Activated CD8-positive, alpha-beta memory T cell treated with anti-CD3 and anti-CD28 coated beads for 36 hours (primary cell): ENCODE measurements at regions not wholly inside any gene's neighbourhood (a gene's known extent, or its start where the extent isn't known, plus 50 kb on each side); places are given as distances from the start of the nearest gene placed in this dataset.
"Not testable (repeated sequence)": the region's sequence is repeated elsewhere in the genome, so short reads cannot be mapped to it uniquely, and the experiment has no call there.

Experiments used
- CTCF ChIA-PET: fragments of 350-600 bp; sonication (Branson Sonifier 250); formaldehyde crosslinking; loops from one replicate; lab custom pipeline; 2021; ENCODE audit warnings: antibody characterized with exemption; lab: Charles Lee
- POLR2A ChIA-PET: fragments of 350-600 bp; sonication (Branson Sonifier 250); formaldehyde crosslinking; loops from one replicate; lab custom pipeline; 2021; ENCODE audit warnings: antibody characterized with exemption; lab: Charles Lee

DNA sequence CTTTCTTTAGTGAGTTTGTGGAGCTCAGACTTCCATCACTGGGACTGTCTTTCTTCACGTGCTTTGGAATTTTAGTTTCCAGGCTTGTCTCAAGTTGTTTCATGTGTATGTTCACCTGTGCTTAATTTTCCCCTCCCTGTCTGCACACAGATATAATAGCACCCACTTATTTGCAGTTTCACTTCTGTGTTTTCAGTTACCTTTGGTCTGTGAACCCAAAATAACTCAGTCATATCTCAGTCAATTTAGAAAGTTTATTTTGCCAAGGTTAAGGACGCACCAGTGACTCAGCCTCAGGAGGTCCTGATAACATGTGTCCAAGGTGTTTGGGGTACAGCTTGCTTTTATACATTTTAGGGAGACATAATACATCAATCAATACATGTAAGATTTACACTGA, 330.4 kb downstream of the ICE1 start:
- ChIA-PET CTCF (no interaction called here), POLR2A (no interaction called here)

DNA sequence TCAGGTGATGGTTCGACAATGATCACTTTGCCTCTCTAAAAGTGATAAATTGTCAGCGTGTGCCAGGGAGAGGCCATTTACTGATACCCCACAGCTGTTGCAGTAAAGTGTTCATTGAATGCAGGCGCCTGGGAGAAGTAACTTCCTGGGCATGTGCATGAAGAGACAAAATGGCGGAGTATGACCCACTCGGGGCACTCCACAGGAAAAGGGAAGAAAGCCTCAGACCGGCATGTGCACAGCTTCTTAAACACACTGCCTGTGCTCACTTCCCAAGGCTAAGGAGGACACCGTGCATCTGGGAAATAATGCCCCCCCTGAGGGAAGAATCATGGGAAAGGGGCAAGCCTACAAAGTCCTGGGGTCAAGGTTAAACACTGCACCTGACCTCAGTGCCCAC, 329.5 kb downstream of the ICE1 start:
- POLR2A ChIA-PET: no interaction called here
- CTCF ChIA-PET: no interaction called here

DNA sequence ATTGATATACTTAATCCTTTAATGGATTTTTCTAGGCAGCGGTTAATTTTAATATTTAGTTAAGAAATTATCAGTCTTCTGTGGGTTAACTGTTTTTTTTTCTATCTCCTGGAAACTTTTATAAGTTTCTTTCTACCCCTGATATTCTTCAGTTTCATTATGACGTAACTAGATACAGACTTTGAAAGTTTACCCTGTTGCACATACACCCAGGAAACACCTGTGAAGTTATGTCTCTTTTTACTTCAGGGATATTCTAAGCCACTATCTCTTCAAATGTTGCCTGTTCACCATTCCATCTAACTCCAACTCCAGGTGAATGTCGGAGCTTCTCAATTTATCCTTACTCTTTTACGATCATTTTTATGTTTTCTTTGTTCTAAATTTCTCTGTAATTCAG, 329.0 kb downstream of the ICE1 start:
- POLR2A ChIA-PET: no interaction called here
- CTCF ChIA-PET: no interaction called here

DNA sequence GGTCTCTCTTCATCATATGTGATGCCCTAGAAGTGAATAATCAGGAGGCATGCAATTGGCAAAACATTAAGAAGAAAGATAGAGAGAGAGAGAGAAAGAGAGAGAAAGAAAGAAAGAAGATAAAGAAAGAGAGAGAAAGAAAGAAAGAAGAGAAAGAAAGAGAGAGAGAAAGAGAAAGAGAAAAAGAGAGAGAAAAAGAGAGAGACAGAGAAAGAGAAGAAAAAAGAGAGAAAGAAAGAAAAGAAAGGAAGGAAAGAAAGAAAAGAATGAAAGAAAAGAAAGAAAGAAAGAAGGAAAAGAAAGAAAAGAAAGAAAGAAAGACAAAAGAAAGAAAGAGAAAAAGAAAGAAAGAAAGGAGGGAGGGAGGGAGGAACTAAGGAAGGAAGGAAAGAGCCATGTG, 318.9 kb downstream of the ICE1 start:
- ChIA-PET POLR2A (no interaction called here), CTCF (no interaction called here)

DNA sequence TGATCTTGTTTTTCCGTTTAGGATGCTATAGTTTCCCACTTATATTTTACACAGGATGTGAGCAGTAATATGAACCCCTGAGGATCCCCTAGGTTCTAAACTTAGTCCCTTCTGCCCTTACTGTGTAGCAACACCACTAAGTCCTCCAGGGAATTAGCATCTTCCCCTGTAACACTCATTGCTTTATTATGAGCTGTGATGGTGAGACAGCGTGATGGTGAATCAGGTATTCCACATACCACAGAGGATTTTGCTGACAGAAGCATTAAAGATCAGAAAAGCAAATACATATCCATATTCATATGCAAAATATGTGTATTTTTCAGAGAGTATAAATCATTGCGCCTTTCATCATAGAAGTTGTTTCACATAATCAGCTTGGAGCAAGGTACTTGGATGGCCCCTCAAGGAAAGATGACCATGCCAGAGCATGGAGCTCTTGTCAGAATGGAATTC, 317.0 kb downstream of the ICE1 start:
- ChIA-PET CTCF (no interaction called here), POLR2A (no interaction called here)

DNA sequence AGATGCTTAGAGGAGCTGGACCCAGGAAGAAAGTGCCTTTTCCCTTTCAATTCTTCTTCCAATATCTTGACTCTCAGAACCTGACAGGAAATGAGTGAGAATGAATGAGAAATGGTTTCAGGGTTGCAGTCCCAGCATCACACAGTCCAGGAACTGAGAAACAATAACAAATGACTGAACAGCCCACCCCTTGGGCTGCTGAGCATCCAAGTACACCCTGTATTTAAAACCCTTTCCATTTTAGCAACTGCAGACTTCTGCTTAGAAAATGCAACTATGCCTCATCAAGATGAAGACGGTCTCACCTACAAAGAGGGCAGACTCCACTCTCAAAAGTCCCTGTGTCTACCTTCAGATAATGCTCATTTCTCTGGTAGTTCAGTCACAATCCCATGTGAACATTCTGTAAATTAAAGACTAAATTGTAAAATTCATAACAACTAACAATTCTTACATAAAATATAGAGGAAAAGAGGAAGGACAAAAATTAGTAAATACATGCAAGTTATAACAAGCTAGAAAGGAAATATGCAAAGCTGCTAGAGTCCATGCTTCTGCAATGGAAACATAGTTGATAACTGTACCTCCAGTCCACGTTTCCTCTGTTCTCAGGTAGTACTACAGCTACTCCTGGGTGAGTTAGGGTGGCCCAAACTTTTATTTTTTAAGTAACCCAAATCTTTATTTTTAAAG, 316.5 kb downstream of the ICE1 start:
- POLR2A ChIA-PET: no interaction called here
- CTCF ChIA-PET: no interaction called here

DNA sequence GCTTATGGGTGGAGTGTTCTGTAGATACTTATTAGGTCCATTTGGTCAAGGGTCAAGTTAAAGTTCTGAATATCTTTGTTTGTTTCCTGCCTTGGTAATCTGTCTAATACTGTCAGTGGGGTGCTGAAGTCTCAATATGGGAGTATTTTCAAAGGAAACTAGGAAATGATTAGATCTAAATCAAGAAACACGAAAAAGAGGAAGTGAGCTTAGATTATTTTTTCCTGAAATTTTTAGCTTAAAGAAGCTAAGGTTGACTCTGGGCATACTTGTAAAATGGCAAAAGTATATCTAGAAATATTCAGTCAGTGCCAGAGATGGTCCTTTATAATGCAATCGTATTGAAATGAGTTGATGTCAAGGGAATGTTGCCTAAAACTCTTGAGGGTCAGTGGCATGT, 313.5 kb downstream of the ICE1 start:
- ChIA-PET CTCF (no interaction called here), POLR2A (no interaction called here)

DNA sequence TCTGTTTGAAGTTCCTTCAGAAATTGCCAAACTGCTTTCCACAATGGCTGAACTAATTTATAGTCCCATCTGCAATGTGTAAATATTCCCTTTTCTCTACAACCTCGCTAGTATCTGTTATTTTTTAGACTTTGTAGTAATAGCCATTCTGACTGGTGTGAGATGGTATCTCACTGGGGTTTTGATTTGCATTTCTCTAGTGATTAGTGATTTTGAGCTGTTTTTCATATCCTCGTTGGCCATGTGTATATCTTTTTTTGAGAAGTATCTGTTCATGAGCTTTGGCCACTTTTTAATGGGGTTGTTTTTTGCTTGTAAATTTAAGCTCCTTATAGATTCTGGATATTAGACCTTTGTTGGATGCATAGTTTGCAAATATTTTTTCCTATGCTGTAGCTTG, 310.6 kb downstream of the ICE1 start:
- CTCF ChIA-PET: not testable (repeated sequence)

DNA sequence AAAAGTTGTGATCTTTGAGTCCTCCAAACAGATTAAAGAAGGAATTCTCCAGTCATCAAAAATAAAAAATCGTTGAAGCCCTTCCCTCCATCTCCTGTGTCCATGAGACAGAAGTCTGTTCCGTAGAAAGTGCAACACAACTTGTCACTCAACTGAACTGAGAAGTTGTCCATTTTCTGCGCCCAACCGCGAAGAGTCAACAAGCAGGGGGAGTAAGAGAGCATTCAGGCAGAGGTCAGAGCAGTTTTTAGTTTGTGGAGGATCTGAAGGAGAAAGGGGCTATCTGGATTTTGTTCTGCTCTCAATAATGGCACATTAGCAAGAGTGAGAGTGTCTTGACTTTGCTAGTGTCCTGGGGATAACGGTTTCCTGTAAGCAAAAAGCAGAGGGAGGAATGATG, 303.9 kb downstream of the ICE1 start:
- CTCF ChIA-PET: no interaction called here
- POLR2A ChIA-PET: no interaction called here

More for the DNA sequence above, 310.6 kb downstream of the ICE1 start:
- POLR2A ChIA-PET: not testable (repeated sequence)

DNA sequence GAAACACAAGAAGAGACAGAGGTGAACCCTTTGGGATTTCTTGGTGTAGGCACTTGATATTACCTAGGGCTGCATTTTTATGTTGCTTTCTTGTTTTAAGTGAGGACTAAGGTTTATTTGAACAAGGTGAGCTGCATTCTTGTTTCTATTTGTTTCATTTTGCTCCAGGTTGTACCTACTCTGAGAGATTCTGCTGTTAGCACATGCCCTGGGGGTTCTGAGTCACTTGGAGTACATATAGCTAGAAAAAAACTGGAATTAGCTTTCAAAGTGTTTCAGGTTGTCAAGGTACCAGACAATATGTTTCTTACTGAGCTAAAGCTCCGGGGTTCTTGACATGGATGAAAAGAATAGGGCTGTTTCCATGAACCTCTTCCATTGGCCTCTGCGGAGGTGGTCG, 299.4 kb downstream of the ICE1 start:
- CTCF ChIA-PET: no interaction called here
- POLR2A ChIA-PET: no interaction called here

DNA sequence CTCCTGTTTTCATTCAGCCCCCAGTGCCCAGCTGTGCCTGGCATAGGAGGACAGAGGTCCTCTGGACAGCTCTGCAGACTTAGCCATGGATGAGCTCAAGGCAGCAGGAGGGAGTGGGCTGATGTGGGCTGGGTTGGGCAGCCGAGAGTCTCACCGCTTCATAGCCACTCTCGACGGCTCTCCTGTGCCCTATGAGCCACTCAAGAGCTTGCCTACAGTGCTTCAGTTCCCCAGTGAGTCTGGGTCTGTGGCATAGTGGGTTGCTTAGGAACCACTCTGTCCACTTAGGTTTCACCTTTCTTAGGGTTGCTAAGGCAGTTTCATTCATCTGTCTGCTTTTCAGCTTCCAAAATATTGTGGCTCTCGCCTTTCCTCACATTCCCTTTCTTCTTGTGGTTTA, 296.8 kb downstream of the ICE1 start:
- CTCF ChIA-PET: interaction anchor here (1.1 kb wide), 1 partner anchor 10 kb away, joined by 4 read pairs; no protein-coding TSS in a partner anchor
- POLR2A ChIA-PET: no interaction called here

DNA sequence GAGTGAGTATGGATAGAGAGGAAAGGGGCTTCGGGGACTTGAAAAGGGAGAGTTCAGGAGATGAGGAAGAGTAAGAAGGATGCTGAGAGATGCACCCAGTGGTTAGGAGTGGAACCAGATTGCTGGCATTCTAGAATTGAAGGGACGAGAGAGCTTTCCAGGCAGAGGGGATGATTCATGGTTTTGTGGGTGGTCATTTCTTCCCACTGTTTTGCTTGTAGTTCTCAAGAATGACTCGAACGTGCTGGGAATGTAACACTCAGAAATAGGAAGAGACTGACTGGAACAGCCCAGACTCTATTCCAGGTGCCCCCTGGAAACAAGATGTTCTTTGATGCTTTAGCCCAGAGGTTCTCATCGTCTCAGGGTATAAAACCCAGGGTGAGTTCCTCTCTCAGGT, 294.2 kb downstream of the ICE1 start:
- CTCF ChIA-PET: no interaction called here
- POLR2A ChIA-PET: no interaction called here

DNA sequence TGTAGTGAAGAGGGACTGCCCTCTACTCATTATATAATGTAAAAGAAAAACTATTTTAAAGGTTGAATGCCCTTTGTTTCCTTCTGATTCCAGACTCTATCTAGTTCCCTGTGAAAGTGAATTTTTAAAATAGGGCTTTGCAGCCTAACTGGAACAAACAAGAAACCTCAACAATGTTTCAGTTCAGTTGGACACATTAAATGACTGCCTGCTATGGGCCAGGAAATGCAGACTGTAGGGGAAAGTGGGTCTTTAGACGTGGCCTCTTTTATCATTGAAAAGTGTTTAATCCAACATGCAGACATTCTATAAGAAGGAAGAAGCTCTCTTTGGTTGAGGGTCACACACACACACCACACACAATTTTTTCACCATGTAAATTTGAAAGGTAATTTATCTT, 289.1 kb downstream of the ICE1 start:
- ChIA-PET POLR2A (no interaction called here), CTCF (no interaction called here)

DNA sequence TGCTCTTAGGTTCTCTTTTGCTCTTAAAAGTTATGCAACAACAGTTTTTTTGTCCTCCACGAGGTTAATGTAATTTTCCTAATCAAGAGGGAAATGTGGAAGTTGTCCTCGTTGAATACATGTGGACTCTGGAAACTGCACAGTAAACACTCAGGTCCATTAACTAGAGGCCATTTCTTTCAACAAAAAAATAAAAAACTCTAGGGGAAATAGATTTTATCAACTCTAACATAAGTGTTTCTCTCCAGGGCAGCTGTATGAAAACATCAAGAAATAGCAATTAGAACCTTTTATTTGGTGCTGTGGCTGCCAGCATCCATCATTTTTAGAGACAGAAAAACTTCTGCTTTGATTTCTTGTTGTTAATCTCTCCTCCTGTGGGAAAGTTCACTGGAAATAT, 288.6 kb downstream of the ICE1 start:
- ChIA-PET POLR2A (no interaction called here), CTCF (no interaction called here)

DNA sequence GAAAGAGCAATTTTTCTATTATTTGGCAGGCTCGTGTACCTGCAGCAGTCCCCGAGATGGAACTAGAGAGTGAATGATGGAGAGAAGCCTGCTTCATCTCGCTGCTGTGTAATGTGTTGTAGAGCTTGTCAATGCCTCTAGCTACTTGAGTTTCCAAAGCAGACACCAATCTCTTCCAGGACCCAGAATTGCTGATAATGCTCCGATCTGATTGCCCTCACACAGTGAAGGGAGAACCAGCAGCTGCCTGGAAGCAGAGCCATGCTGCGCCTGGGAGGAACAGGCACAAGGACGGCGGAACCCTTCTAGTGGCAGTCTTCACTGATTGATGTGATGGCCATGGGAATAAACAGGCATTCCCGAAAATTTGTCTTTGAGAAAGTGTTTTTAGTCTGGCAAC, 288.0 kb downstream of the ICE1 start:
- ChIA-PET CTCF (no interaction called here), POLR2A (no interaction called here)

DNA sequence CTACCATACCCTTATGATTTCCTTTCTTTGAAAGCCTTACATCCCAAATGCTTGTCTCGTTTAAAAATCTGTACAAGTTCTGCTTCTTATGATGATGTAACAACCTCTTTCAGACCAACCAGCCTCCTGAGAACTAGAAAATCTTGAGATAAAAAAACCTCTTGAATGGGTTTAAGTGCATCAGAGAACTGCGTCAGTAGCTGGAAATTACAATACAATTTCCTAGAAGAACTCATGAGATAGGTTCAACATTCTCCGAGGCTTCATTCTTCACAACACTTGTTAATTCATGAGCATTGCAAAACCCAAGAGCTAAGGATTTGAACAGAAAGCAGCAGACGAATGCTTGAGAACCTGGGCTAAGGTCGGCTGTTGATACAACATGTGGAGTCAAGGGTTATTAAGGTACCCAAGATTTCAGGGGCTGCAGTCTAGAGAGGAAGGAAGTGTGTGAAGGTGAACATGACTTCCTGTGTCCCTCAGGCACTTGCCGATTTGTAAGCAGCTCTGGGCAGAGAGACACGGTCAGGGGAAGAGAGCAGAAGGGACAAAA, 286.0 kb downstream of the ICE1 start:
- ChIA-PET POLR2A (no interaction called here), CTCF (no interaction called here)

DNA sequence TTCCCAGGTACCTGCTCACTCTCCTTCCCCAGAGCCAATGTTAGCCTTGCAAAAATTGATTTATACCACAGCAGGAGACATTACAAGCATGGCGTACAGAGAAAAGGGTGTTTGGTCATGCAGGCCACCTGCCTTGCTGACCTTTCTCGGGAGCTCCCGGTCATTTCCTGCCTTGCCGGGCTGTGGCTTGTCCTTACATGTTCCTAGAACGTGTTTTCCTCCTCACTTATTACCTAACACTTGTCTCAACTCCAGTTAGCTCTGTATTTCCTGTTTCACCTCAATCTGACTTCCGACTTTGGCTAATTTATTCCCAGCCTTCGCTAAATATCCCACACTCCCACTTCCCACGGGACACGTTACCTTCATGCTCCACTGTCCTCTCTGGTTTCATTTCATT, 282.5 kb downstream of the ICE1 start:
- CTCF ChIA-PET: no interaction called here

DNA sequence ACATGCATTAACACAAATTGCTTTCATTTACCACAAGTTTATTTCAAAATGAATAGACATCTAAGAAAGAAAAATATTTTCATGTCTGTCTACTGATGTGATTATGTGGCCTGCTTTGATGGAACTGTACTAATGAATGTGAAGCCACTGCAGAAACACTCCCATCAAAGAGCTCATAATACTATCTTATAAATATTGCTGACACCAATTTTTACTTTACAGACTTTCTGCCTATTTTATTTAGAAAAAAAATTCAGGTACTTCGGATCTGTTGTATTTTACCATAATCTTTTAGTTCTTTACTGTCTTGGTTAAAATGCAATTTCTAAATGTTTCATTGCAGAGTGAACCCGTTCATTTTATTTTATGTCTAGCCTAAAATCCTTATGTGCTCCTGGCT, 281.9 kb downstream of the ICE1 start:
- CTCF ChIA-PET: no interaction called here
- POLR2A ChIA-PET: no interaction called here

More for the DNA sequence above, 282.5 kb downstream of the ICE1 start:
- POLR2A ChIA-PET: no interaction called here

DNA sequence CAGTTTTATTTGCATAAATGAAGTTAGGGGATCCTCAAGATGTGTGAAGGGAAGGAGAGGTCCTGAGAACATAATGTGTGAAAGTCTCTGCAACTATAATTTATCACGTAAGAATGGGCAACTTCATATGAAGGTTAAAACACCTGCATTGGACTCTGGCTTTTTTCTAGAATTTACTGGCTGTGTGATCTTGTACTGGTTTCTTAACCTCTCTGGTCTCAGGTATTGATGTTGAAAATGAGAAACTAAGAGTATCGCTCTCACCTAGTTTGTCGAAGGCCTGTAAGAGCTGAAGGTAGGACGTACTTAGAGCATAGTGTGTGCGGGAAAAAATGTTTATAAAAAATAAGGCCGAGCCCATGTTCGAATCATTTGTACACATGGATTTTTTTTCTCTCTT, 280.5 kb downstream of the ICE1 start:
- ChIA-PET POLR2A (no interaction called here), CTCF (no interaction called here)

DNA sequence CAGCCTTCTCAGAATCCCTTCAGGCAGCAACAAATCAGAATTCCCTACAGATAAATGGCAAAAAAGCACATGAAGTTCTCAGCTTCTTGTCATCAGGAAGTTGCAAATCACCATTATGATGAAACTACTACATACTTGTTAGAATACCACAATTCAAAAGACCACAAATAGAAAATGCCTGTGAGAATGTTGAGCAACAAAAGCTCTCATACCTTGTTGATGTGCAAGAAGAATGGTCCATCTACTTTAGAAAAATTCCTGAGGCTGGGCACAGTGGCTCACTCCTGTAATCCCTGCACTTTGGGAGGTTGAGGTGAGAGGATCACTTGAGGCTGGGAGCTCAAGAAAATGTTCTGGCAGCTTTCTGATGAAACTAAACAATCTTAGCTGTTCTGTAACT, 278.1 kb downstream of the ICE1 start:
- CTCF ChIA-PET: no interaction called here
- POLR2A ChIA-PET: no interaction called here

DNA sequence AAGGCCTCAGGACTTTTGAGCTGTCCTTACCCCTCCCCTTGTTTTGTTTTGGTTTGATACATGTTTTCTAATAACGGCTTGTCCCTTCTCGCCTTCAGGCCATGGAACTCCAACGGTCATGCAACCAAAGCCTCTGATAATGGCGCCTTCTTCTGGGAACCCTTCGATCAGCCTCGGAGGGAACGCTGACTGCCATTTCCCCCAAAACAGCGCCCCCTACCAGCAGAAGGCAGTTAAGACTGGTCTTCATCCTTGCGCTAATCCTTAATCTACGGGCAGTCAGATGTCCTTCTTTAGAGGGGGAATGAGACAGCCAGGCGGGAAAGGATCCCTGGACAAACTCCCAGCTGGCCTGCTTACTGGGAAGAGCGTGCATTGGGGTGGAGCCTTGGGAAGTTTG, 276.6 kb downstream of the ICE1 start:
- CTCF ChIA-PET: no interaction called here
- POLR2A ChIA-PET: no interaction called here

DNA sequence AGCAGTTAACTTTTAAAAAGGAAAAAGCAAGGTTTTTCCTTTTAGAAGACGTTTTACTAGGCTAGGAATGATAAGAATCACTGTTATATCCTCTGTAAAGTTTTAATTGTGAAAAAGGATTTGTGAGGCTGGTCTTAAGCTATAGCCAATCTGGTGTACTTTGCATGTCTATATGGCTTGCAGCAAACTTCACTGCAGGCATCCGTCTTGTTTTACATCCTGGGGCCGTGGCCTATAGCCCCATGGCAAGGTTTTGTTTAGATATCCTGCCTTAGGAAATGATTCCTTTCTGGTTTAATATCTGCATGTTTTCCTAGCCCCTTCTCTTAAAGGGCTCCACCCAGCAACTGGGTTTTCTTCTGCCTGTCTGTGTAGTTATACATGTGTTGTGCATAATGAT, 272.8 kb downstream of the ICE1 start:
- POLR2A ChIA-PET: no interaction called here
- CTCF ChIA-PET: no interaction called here
